ENCODE measurements at regions not wholly inside any gene's neighbourhood (a gene's known extent, or its start where the extent isn't known, plus 50 kb on each side); places are given as distances from the start of the nearest gene placed in this dataset.

DNA sequence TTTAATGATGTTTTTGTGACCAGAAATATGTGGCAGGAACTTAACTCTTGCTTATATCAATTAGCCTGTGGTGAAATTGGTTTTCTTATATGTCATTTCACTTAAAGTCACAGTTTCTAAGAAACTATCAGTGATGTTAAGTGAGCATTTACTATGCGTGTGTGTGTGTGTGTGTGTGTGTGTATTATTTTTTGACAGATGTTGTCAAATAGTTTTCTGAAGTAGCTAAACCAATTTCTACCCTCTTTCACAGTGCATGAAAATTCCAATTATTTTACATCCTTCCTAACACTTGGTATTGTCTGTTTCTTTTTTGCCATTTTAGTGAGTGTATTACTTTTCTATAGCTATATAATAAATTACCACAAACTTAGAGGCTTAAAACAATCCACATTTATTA is 122.1 kb upstream of the CAND1 start:
- H3K36me3 Mint-ChIP-seq (ENCODE audit: insufficient read depth in 1 of 3, low read depth in 3 of 3): no peaks in the 10 kb centered on the region

More for the DNA sequence above, 122.1 kb upstream of the CAND1 start:
- no peaks in the 10 kb centered on the region for H3K27me3 ChIP-seq (ENCODE audit: insufficient read depth, low read length)
- H3K4me2 ChIP-seq (ENCODE audit: insufficient read depth, insufficient read length, low read length): no peak overlapping the region
- no peaks in the 10 kb centered on the region for H3K79me2 ChIP-seq (ENCODE audit: insufficient read depth, low read length)
- H2BK5ac ChIP-seq (ENCODE audit: insufficient read length, low read length): no peak overlapping the region
- H3K56ac ChIP-seq (ENCODE audit: insufficient read length, low read depth, low read length): no peak overlapping the region
- H2BK20ac ChIP-seq (ENCODE audit: low read depth, low read length, poor library complexity, severe bottlenecking): no peak overlapping the region
- H4K91ac ChIP-seq (ENCODE audit: insufficient read length, low read depth, low read length): no peak overlapping the region
- no peaks in the 10 kb centered on the region for H3K4me1 ChIP-seq (ENCODE audit: insufficient read depth, low read length)
- no peak for DNase-seq
- H4K20me1 ChIP-seq (ENCODE audit: control insufficient read depth, insufficient read depth, insufficient read length): no peaks in the 10 kb centered on the region
- no peak overlapping the region for H3K18ac ChIP-seq (ENCODE audit: insufficient read length, low read depth, low read length)
- no peaks in the 10 kb centered on the region; a peak in 1 of 5 replicates for H3K9me3 Mint-ChIP-seq
- H2BK120ac ChIP-seq (ENCODE audit: low read depth, low read length, poor library complexity, severe bottlenecking): no peak overlapping the region
- no peaks in the 10 kb centered on the region for H3K4me1 Mint-ChIP-seq
- H4K5ac ChIP-seq (ENCODE audit: insufficient read length, low read depth, low read length): no peak overlapping the region
- H2BK12ac ChIP-seq (ENCODE audit: insufficient read length, low read depth, low read length): no peak overlapping the region
- no peaks in the 10 kb centered on the region for H3K23me2 ChIP-seq (ENCODE audit: insufficient read length, low read depth, low read length, poor library complexity, severe bottlenecking)
- H3K23ac ChIP-seq (ENCODE audit: insufficient read length, low read depth, low read length): no peak overlapping the region
- H2AFZ ChIP-seq (ENCODE audit: low read length): no peak overlapping the region
- no peak overlapping the region for H2BK15ac ChIP-seq (ENCODE audit: low read depth, low read length)
- H3K9me3 ChIP-seq (ENCODE audit: control insufficient read depth, low read depth, low read length): no peaks in the 10 kb centered on the region
- no peaks in the 10 kb centered on the region for H3K79me1 ChIP-seq (ENCODE audit: insufficient read depth, low read depth, low read length, poor library complexity, severe bottlenecking)
- no peak overlapping the region for H3K4me3 Mint-ChIP-seq
- H3K27ac ChIP-seq (ENCODE audit: insufficient read length, low read depth, low read length): no peak overlapping the region
- TF ChIP-seq CTCF (conservative IDR thresholded peaks at IDR 0.05): no peak
- H3K14ac ChIP-seq (ENCODE audit: insufficient read depth, low read length): no peak overlapping the region
- no CpG with 5 or more reads among the region's 1 CpG for WGBS (ENCODE audit: extremely low coverage, insufficient read length, low lambda C conversion rate)
- no peak overlapping the region for H3T11ph ChIP-seq (ENCODE audit: low read length)
- no peak overlapping the region for H2AK5ac ChIP-seq (ENCODE audit: insufficient read length, low read length)
- H3K9ac ChIP-seq (ENCODE audit: extremely low read depth, insufficient read length, low read length): no peak overlapping the region
- H4K8ac ChIP-seq (replicated peaks; ENCODE audit: insufficient read length, low read depth, low read length): no peak overlapping the region
- no peak overlapping the region for H3K27ac Mint-ChIP-seq
- no peaks in the 10 kb centered on the region for H3K27me3 Mint-ChIP-seq (ENCODE audit: low read depth)
- H3K4ac ChIP-seq (ENCODE audit: low read depth, low read length): no peak overlapping the region
